HEK293T (cell line): ENCODE measurements at regions not wholly inside any gene's neighbourhood (a gene's known extent, or its start where the extent isn't known, plus 50 kb on each side); places are given as distances from the start of the nearest gene placed in this dataset.

Experiments
- CTCF ChIA-PET: fragments of 350-600 bp; formaldehyde crosslinking; extraction: SDS; loops from one replicate; lab custom pipeline; 2021; ENCODE audit warnings: antibody characterized with exemption, inconsistent platforms; lab: Yijun Ruan, JAX
- POLR2A ChIA-PET: fragments of 350-600 bp; formaldehyde crosslinking; extraction: SDS; loops from one replicate; lab custom pipeline; 2020; ENCODE audit warnings: antibody characterized with exemption, inconsistent platforms; lab: Yijun Ruan, JAX
- DNase-seq: peaks from one replicate; pipeline ENCODE4 v3.0.0; 2012; ENCODE audit warnings: mixed read lengths; ENCODE audit errors: extremely low spot score
- ARNT ChIP-seq: fragments of 450-650 bp; IDR thresholded peaks from 2 replicates; pipeline ENCODE4 v1.6.1; 2017; ENCODE audit warnings: mild to moderate bottlenecking
- BHLHE40 ChIP-seq: fragments of 450-650 bp; IDR thresholded peaks from 2 replicates; pipeline ENCODE4 v1.6.1; 2016; ENCODE audit warnings: mild to moderate bottlenecking, moderate library complexity, borderline replicate concordance
- CTBP1 ChIP-seq: fragments of 450-650 bp; IDR thresholded peaks from 2 replicates; pipeline ENCODE4 v1.6.1; 2016; ENCODE audit warnings: borderline replicate concordance
- ELF4 ChIP-seq: fragments of 450-650 bp; IDR thresholded peaks from 2 replicates; pipeline ENCODE4 v1.6.1; 2017; ENCODE audit warnings: antibody characterized with exemption
- FOXA1 ChIP-seq: fragments of 450-650 bp; IDR thresholded peaks from 2 replicates; pipeline ENCODE4 v1.6.1; 2016; ENCODE audit warnings: mild to moderate bottlenecking
- FOXM1 ChIP-seq: fragments of 450-650 bp; IDR thresholded peaks from 2 replicates; pipeline ENCODE4 v1.6.1; 2017; ENCODE audit warnings: mild to moderate bottlenecking, borderline replicate concordance
- HDGF ChIP-seq: fragments of 450-650 bp; IDR thresholded peaks from 2 replicates; pipeline ENCODE4 v1.6.1; 2017; ENCODE audit warnings: antibody characterized with exemption, borderline replicate concordance
- L3MBTL2 ChIP-seq: fragments of 450-650 bp; conservative IDR thresholded peaks from 2 replicates; pipeline ENCODE4 v1.6.1; 2016; ENCODE audit warnings: mild to moderate bottlenecking
- LEF1 ChIP-seq: fragments of 450-650 bp; IDR thresholded peaks from 2 replicates; pipeline ENCODE4 v1.6.1; 2017; ENCODE audit warnings: mild to moderate bottlenecking, borderline replicate concordance
- NFRKB ChIP-seq: fragments of 450-650 bp; IDR thresholded peaks from 2 replicates; pipeline ENCODE4 v1.6.1; 2016; ENCODE audit warnings: mild to moderate bottlenecking, moderate library complexity
- SP1 ChIP-seq: fragments of 450-650 bp; IDR thresholded peaks from 2 replicates; pipeline ENCODE4 v1.6.1; 2017
- SUZ12 ChIP-seq: fragments of 450-650 bp; IDR thresholded peaks from 2 replicates; pipeline ENCODE4 v1.6.1; 2016; ENCODE audit warnings: mild to moderate bottlenecking
- TARDBP ChIP-seq: fragments of 450-650 bp; IDR thresholded peaks from 2 replicates; pipeline ENCODE4 v1.6.1; 2016
- ZNF384 ChIP-seq: fragments of 450-650 bp; IDR thresholded peaks from 2 replicates; pipeline ENCODE4 v1.6.1; 2016
- TF ChIP-seq, protein P1 (sequence below): fragments of 450-650 bp; IDR thresholded peaks from 2 replicates; pipeline ENCODE4 v1.6.1; 2016

DNA sequence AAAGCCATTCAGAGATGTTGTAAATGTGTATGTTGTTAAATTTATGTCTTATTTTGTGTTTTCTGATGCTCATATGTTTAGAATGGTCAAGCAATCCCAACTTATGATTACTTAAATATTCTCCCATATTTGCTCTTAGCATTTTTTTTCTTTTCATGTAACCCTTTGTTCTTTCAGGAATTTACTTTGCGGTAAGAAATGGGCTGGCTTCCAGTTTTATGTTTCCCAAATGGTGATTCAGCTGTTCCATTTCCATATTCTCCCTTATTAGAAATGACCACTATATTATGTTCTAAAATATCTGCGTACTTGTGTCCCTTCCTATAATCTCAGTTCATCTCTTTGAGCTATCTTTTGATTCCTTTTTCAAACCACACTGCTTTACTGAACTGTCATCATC is 113.7 kb downstream of the CDH26 start:
- TF ChIP-seq CTBP1 = no peak
- no peak for TF ChIP-seq FOXM1
- CTCF ChIA-PET = no interaction called here
- no peak for DNase-seq
- POLR2A ChIA-PET = no interaction called here

DNA sequence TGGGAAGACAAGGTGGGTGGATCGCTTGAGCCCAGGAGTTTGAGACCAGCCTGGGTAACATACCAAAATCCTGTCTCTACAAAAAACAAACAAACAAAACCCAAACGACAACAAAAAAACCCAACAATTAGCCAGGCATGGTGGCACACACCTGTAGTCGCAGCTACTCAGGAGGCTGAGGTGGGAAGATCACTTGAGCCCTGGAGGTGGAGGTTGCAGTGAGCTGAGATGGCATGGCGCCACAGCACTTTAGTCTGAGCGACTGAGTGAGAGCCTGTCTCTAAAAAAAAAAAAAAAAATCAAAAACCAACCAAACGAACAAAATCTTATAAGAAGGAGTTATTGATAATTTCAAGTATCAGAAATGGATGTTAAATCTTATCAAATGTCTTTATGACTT is 114.9 kb downstream of the CDH26 start:
- no peak for DNase-seq
- ChIA-PET CTCF (interaction anchor here (0.7 kb wide), 1 partner anchor 437 kb away, joined by 4 read pairs; no protein-coding TSS in a partner anchor), POLR2A (no interaction called here)
- TF ChIP-seq LEF1 = no peak
- no peak for TF ChIP-seq SP1
- TF ChIP-seq FOXA1 = no peak
- TF ChIP-seq HDGF = no peak
- TF ChIP-seq L3MBTL2 = no peak
- no peak for TF ChIP-seq NFRKB
- TF ChIP-seq CTBP1 = no peak
- TF ChIP-seq ZNF384 = no peak
- TF ChIP-seq, protein P1, sequence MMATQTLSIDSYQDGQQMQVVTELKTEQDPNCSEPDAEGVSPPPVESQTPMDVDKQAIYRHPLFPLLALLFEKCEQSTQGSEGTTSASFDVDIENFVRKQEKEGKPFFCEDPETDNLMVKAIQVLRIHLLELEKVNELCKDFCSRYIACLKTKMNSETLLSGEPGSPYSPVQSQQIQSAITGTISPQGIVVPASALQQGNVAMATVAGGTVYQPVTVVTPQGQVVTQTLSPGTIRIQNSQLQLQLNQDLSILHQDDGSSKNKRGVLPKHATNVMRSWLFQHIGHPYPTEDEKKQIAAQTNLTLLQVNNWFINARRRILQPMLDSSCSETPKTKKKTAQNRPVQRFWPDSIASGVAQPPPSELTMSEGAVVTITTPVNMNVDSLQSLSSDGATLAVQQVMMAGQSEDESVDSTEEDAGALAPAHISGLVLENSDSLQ = no peak
- no peak for TF ChIP-seq BHLHE40
- no peak for TF ChIP-seq FOXM1

DNA sequence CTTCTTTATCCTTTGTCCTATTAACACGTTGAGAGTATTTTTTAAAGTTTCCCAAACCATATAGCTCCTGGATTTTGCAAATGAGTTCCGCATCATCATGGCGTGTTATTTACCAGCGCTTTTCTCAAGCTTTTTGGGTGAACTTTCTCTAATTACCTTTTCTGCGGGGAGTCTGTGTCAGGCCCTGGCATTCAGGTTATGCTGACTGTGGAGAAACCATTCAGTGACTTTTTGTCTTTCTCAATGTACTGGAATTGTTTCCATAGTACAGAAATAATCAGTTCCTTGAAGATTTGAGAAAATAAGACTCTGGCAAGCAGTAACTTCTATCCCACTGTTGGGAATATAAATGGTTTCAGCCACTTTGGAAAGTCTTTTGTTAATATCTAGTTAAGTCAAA is 115.3 kb downstream of the CDH26 start:
- DNase-seq = no peak
- ChIA-PET CTCF (interaction anchor here (0.7 kb wide), 1 partner anchor 438 kb away, joined by 4 read pairs; no protein-coding TSS in a partner anchor), POLR2A (no interaction called here)
- TF ChIP-seq L3MBTL2 = no peak
- TF ChIP-seq BHLHE40 = no peak
- no peak for TF ChIP-seq ZNF384
- no peak for TF ChIP-seq ARNT
- TF ChIP-seq FOXA1 = no peak
- no peak for TF ChIP-seq HDGF

- ChIA-PET POLR2A (no interaction called here), CTCF (no interaction called here)
- DNase-seq = no peak
- no peak for TF ChIP-seq L3MBTL2
- TF ChIP-seq HDGF = no peak
- no peak for TF ChIP-seq CTBP1
- TF ChIP-seq BHLHE40 = no peak
- TF ChIP-seq FOXA1 = no peak
- TF ChIP-seq ZNF384 = no peak
Measured at GRCh38 chr20:60074276-60074675, 116.1 kb downstream of the CDH26 start.

- POLR2A ChIA-PET = no interaction called here
- CTCF ChIA-PET = no interaction called here
Measured at GRCh38 chr20:60078351-60079250, 120.4 kb downstream of the CDH26 start.

DNA sequence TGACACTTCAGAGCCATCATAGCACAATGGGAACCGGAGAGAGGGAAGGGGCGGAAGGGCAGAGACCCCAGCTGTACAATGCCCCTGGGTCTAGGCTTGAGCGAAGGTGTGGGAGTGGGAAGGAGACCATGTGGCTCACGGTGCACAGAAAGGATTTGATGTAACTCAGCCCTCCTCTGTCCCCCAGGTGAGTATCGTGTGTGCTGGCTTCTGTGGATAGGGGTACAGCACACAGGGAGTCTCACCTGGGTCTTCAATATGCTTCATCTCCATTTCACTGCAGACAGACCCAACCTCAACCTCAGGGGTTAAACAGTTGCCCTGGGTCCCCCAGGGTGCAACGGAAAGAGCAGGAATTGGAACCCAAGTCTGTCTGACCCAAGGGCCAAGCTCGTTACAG is 122.2 kb downstream of the CDH26 start:
- DNase-seq = no peak
- ChIA-PET POLR2A (no interaction called here), CTCF (no interaction called here)
- TF ChIP-seq TARDBP = no peak
- no peak for TF ChIP-seq FOXM1
- TF ChIP-seq BHLHE40 = no peak
- TF ChIP-seq, protein P1 = no peak
- TF ChIP-seq NFRKB = no peak
- TF ChIP-seq HDGF = no peak
- no peak for TF ChIP-seq ZNF384
- no peak for TF ChIP-seq SP1
- no peak for TF ChIP-seq ELF4
- no peak for TF ChIP-seq SUZ12
- no peak for TF ChIP-seq FOXA1

More at GRCh38 chr20:60078351-60079250, 120.4 kb downstream of the CDH26 start:
- TF ChIP-seq NFRKB (no peak), LEF1 (no peak)
- DNase-seq = no peak

GRCh38 chr20:60085551-60086132 is 127.4 kb downstream of the CDH26 start:
- TF ChIP-seq ELF4 (no peak), FOXA1 (no peak), L3MBTL2 (no peak)
- TF ChIP-seq, protein P1 = peak; percentile 51
- DNase-seq = no peak
- ChIA-PET POLR2A (no interaction called here), CTCF (no interaction called here)
